ENCODE measurements at regions not wholly inside any gene's neighbourhood (a gene's known extent, or its start where the extent isn't known, plus 50 kb on each side); places are given as distances from the start of the nearest gene placed in this dataset.

DNA sequence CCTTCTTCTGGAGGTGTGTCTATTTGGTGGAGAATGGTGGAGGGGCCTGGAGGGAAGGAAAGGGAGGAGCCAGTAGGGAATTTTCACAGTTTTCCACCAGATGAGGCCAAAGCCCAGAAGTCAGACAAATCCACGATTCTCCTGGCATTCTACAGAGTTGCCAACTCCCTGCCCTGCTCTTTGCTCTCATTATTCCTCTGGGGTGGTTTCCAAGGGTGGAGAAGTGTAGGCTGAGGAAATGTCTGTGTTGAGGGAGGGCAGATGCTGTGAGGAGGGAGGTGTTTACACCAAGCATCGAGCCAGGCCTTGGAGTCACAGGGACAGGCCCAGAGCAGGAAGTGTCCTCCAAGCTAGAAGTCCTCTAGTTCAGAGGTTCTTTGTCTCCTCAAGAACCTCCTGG is 124.1 kb upstream of the LGALSL start:
- TF ChIP-seq, protein P1, sequence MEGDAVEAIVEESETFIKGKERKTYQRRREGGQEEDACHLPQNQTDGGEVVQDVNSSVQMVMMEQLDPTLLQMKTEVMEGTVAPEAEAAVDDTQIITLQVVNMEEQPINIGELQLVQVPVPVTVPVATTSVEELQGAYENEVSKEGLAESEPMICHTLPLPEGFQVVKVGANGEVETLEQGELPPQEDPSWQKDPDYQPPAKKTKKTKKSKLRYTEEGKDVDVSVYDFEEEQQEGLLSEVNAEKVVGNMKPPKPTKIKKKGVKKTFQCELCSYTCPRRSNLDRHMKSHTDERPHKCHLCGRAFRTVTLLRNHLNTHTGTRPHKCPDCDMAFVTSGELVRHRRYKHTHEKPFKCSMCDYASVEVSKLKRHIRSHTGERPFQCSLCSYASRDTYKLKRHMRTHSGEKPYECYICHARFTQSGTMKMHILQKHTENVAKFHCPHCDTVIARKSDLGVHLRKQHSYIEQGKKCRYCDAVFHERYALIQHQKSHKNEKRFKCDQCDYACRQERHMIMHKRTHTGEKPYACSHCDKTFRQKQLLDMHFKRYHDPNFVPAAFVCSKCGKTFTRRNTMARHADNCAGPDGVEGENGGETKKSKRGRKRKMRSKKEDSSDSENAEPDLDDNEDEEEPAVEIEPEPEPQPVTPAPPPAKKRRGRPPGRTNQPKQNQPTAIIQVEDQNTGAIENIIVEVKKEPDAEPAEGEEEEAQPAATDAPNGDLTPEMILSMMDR (IDR thresholded peaks at IDR 0.05), result no peak
- TF ChIP-seq ZFX (IDR thresholded peaks at IDR 0.05; ENCODE audit: borderline replicate concordance), result no peak

Data from 22Rv1 (cell line).